GM21825 (cell line): ENCODE measurements at regions not wholly inside any gene's neighbourhood (a gene's known extent, or its start where the extent isn't known, plus 50 kb on each side); places are given as distances from the start of the nearest gene placed in this dataset.

Experiments used
- ATAC-seq: cut with Tn5 transposase; IDR thresholded peaks from one replicate; pipeline ENCODE4 v1.9.1; 2021; ENCODE audit warnings: mild to moderate bottlenecking, moderate library complexity; ENCODE audit not compliant: unreplicated experiment

GRCh38 chr2:15855766-15856260 is 84.5 kb upstream of the MYCN start:
- ATAC-seq, result no peak

- ATAC-seq, result no peak
Measured at GRCh38 chr2:15856318-15856717, 84.0 kb upstream of the MYCN start.

GRCh38 chr2:15858466-15858865 is 81.9 kb upstream of the MYCN start:
- no peak for ATAC-seq

GRCh38 chr2:15860051-15860663 is 80.2 kb upstream of the MYCN start:
- no peak for ATAC-seq

- no peak for ATAC-seq
Measured at GRCh38 chr2:15860760-15861159, 79.6 kb upstream of the MYCN start.

- no peak for ATAC-seq
Measured at GRCh38 chr2:15861172-15861822, 79.1 kb upstream of the MYCN start.

- ATAC-seq, result no peak
Measured at GRCh38 chr2:15861898-15862297, 78.5 kb upstream of the MYCN start.

- ATAC-seq, result no peak
Measured at GRCh38 chr2:15863089-15863488, 77.3 kb upstream of the MYCN start.

GRCh38 chr2:15863494-15864175 is 76.7 kb upstream of the MYCN start:
- no peak for ATAC-seq

GRCh38 chr2:15864176-15864769 is 76.1 kb upstream of the MYCN start:
- ATAC-seq, result no peak

GRCh38 chr2:15865923-15866322 is 74.4 kb upstream of the MYCN start:
- no peak for ATAC-seq

GRCh38 chr2:15866563-15867193 is 73.7 kb upstream of the MYCN start:
- no peak for ATAC-seq

GRCh38 chr2:15867194-15868171 is 72.9 kb upstream of the MYCN start:
- ATAC-seq, result no peak

- no peak for ATAC-seq
Measured at GRCh38 chr2:15868186-15868585, 72.2 kb upstream of the MYCN start.

- no peak for ATAC-seq
Measured at GRCh38 chr2:15868704-15869103, 71.6 kb upstream of the MYCN start.

GRCh38 chr2:15869396-15869795 is 71.0 kb upstream of the MYCN start:
- ATAC-seq, result no peak

GRCh38 chr2:15869871-15870270 is 70.5 kb upstream of the MYCN start:
- ATAC-seq, result no peak

GRCh38 chr2:15870565-15870964 is 69.8 kb upstream of the MYCN start:
- ATAC-seq, result no peak

- no peak for ATAC-seq
Measured at GRCh38 chr2:15871239-15871783, 69.0 kb upstream of the MYCN start.

- ATAC-seq, result no peak
Measured at GRCh38 chr2:15872854-15873253, 67.5 kb upstream of the MYCN start.
